ENCODE measurements at regions not wholly inside any gene's neighbourhood (a gene's known extent, or its start where the extent isn't known, plus 50 kb on each side); places are given as distances from the start of the nearest gene placed in this dataset.

DNA sequence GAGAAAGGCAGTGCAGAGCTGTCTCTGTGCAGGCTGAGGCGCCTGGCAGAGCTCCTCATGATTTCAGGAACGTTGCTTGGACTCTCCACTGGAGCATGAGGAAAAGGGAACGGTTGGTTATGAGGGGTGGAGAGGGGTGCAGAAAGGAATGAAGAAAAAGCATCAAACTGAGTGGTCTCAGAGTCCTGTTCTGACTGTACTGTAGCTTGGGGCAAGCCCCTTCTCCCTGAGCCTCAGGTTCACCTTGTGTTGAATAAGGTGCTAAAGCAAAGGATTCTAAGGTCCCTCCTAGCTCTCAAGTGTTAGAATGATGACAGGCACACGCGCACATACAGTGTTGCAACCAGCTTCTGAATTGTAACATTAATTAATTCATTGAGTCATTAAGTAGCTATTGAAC, 125.2 kb upstream of the PARP11 start:
- Mint-ChIP-seq H3K4me3 (no peak overlapping the region), H3K27ac (no peak overlapping the region), H3K9me3 (peaks cover 6% of the 10 kb centered on the region), H3K36me3 (ENCODE audit: low read depth) (no peaks in the 10 kb centered on the region), H3K4me1 (ENCODE audit: low read depth) (peaks cover 27% of the 10 kb centered on the region), H3K27me3 (no peaks in the 10 kb centered on the region)
- ChIA-PET CTCF (interaction anchor here (1.0 to 15.4 kb wide), 7 partner anchors 10 to 279 kb away, joined by 3 to 136 read pairs (median 6); no protein-coding TSS in a partner anchor), POLR2A (interaction anchor here (0.8 to 1.8 kb wide), 8 partner anchors 49 to 322 kb away, joined by 3 to 10 read pairs (median 3); partner anchors contain the start of gene TIGAR)
- intact Hi-C loops (cut with micrococcal nuclease) = loop anchor here (5.0 kb wide), 1 partner anchor 279 kb away; no protein-coding TSS in a partner anchor
- TF ChIP-seq, protein P1, sequence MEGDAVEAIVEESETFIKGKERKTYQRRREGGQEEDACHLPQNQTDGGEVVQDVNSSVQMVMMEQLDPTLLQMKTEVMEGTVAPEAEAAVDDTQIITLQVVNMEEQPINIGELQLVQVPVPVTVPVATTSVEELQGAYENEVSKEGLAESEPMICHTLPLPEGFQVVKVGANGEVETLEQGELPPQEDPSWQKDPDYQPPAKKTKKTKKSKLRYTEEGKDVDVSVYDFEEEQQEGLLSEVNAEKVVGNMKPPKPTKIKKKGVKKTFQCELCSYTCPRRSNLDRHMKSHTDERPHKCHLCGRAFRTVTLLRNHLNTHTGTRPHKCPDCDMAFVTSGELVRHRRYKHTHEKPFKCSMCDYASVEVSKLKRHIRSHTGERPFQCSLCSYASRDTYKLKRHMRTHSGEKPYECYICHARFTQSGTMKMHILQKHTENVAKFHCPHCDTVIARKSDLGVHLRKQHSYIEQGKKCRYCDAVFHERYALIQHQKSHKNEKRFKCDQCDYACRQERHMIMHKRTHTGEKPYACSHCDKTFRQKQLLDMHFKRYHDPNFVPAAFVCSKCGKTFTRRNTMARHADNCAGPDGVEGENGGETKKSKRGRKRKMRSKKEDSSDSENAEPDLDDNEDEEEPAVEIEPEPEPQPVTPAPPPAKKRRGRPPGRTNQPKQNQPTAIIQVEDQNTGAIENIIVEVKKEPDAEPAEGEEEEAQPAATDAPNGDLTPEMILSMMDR (IDR thresholded peaks at IDR 0.05) = no peak
- no peak for DNase-seq
- no peak for ATAC-seq

DNA sequence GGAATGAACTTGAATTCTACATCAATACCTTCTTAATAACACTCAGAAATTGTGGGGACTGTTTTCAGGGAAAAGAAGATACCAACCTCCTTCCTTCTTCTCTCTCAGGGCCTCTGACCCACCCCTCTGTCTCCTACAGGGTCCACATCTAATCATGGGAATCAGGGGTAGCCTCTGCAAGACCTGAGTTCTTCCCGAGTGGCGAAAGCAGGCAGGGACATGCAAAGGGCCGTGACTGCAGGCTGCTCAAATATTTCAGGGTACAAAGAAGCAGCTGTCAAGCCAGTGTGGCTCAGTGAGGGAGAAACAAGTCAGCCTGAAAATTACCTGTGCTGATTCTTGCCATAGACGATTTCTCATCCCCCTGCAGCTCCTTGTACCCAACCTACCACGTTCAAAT, 123.1 kb upstream of the PARP11 start:
- Mint-ChIP-seq H3K27me3 (no peaks in the 10 kb centered on the region), H3K9me3 (peaks cover 6% of the 10 kb centered on the region), H3K27ac (peak overlapping the region; percentile 5), H3K4me3 (no peak overlapping the region), H3K4me1 (ENCODE audit: low read depth) (peaks cover 27% of the 10 kb centered on the region), H3K36me3 (ENCODE audit: low read depth) (no peaks in the 10 kb centered on the region)
- ChIA-PET CTCF (interaction anchor here (0.9 to 15.4 kb wide), 13 partner anchors 10 to 281 kb away, joined by 3 to 136 read pairs (median 4); no protein-coding TSS in a partner anchor), POLR2A (interaction anchor here (0.6 to 1.5 kb wide), 3 partner anchors 241 to 292 kb away, joined by 3 to 5 read pairs (median 3); no protein-coding TSS in a partner anchor)
- DNase-seq = no peak
- intact Hi-C loops (cut with micrococcal nuclease) = loop anchor here (5.0 kb wide), 1 partner anchor 281 kb away; no protein-coding TSS in a partner anchor
- TF ChIP-seq, protein P1 (IDR thresholded peaks at IDR 0.05) = no peak
- no peak for ATAC-seq

DNA sequence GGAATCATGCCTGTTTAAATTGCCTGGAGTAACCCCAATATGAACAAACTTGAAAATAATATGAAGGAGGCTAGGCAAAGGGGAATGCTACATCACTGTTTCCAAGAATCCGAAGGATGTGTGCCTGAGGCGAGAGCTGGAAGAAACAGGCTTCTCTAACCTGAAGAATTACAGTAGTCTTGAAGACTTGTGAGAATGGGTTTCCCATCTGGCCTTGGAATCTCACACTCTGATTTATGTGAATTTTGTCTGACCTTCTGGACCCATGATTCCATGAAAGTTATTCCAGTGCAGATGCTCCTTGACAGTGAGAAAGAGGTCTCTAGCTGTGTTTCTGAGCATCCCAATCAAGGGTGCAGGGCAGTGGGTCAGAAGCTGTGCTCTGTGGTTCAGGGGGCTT, 122.1 kb upstream of the PARP11 start:
- intact Hi-C loops (cut with micrococcal nuclease) = loop anchor here (5.0 kb wide), 1 partner anchor 282 kb away; no protein-coding TSS in a partner anchor
- no peaks in the 10 kb centered on the region for H3K27me3 Mint-ChIP-seq
- TF ChIP-seq, protein P1 (IDR thresholded peaks at IDR 0.05) = no peak
- DNase-seq = no peak
- ATAC-seq = no peak
- POLR2A ChIA-PET = interaction anchor here (1.5 kb wide), 1 partner anchor 293 kb away, joined by 3 read pairs; no protein-coding TSS in a partner anchor
- H3K9me3 Mint-ChIP-seq = no peaks in the 10 kb centered on the region
- no peak overlapping the region for H3K4me3 Mint-ChIP-seq
- CTCF ChIA-PET = interaction anchor here (0.9 to 15.4 kb wide), 13 partner anchors 9 to 312 kb away, joined by 3 to 136 read pairs (median 3); no protein-coding TSS in a partner anchor
- H3K36me3 Mint-ChIP-seq (ENCODE audit: low read depth) = no peaks in the 10 kb centered on the region
- H3K27ac Mint-ChIP-seq = no peak overlapping the region
- H3K4me1 Mint-ChIP-seq (ENCODE audit: low read depth) = peaks cover 27% of the 10 kb centered on the region

DNA sequence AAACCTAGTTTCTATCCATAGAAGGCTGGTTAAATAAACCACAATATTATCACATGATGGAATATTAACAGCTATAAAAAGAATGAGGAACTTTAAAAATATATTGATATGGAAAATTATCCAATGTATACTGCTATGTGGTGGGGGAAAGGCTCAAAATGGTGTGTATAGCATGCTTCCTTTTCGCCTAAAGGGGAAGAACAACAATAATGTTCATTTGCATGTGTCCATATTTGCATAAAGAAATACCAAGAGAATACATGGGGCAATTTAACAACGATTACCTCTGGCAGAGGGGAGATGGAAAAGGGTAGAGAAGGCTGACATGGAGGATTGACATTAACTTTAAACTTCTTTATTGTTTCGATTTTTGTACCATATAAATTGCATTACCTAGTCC, 121.3 kb upstream of the PARP11 start:
- TF ChIP-seq, protein P1 (IDR thresholded peaks at IDR 0.05) = no peak
- ChIA-PET POLR2A (interaction anchor here (0.7 to 1.3 kb wide), 4 partner anchors 9 to 287 kb away, joined by 3 to 8 read pairs (median 3); no protein-coding TSS in a partner anchor), CTCF (interaction anchor here (0.7 to 15.4 kb wide), 14 partner anchors 8 to 294 kb away, joined by 3 to 136 read pairs (median 4); no protein-coding TSS in a partner anchor)
- H3K27ac Mint-ChIP-seq = no peak overlapping the region
- no peak for ATAC-seq
- no peaks in the 10 kb centered on the region for H3K27me3 Mint-ChIP-seq
- H3K36me3 Mint-ChIP-seq (ENCODE audit: low read depth) = no peaks in the 10 kb centered on the region
- H3K4me1 Mint-ChIP-seq (ENCODE audit: low read depth) = peaks cover 26% of the 10 kb centered on the region
- DNase-seq = no peak
- intact Hi-C loops (cut with micrococcal nuclease) = loop anchor here (5.0 kb wide), 1 partner anchor 293 kb away; no protein-coding TSS in a partner anchor
- no peaks in the 10 kb centered on the region for H3K9me3 Mint-ChIP-seq
- H3K4me3 Mint-ChIP-seq = no peak overlapping the region

DNA sequence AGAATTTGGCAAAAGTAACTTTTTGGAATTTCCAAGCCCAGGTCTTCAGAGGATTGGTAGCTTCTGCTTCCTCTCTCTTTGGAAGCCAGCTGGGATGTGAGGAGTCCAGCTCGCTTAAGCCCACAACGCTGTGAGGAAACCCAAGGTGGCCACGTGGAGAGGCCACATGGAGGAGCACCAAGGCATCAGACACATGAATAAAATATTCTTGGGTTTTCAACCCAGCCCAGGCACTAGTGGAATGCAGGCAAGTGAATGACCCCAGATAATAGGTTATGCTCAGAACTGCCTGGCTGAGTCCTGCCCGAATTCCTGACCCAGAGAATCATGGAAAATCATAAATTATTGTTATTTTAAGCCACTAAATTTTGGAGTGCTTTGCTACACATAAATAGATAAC, 119.7 kb upstream of the PARP11 start:
- Mint-ChIP-seq H3K27me3 (no peaks in the 10 kb centered on the region), H3K4me1 (ENCODE audit: low read depth) (peaks cover 34% of the 10 kb centered on the region), H3K36me3 (ENCODE audit: low read depth) (no peaks in the 10 kb centered on the region), H3K4me3 (no peak overlapping the region), H3K9me3 (no peaks in the 10 kb centered on the region), H3K27ac (no peak overlapping the region)
- intact Hi-C loops (cut with micrococcal nuclease) = loop anchor here (5.0 kb wide), 1 partner anchor 294 kb away; no protein-coding TSS in a partner anchor
- POLR2A ChIA-PET = no interaction called here
- no peak for ATAC-seq
- CTCF ChIA-PET = interaction anchor here (1.2 to 15.4 kb wide), 3 partner anchors 44 to 284 kb away, joined by 4 to 136 read pairs (median 124); no protein-coding TSS in a partner anchor
- TF ChIP-seq, protein P1 (IDR thresholded peaks at IDR 0.05) = no peak
- no peak for DNase-seq

All from activated CD8-positive, alpha-beta T cell treated with anti-CD3 and anti-CD28 coated beads for 36 hours (primary cell).